ENCODE measurements at regions not wholly inside any gene's neighbourhood (a gene's known extent, or its start where the extent isn't known, plus 50 kb on each side); places are given as distances from the start of the nearest gene placed in this dataset.

DNA sequence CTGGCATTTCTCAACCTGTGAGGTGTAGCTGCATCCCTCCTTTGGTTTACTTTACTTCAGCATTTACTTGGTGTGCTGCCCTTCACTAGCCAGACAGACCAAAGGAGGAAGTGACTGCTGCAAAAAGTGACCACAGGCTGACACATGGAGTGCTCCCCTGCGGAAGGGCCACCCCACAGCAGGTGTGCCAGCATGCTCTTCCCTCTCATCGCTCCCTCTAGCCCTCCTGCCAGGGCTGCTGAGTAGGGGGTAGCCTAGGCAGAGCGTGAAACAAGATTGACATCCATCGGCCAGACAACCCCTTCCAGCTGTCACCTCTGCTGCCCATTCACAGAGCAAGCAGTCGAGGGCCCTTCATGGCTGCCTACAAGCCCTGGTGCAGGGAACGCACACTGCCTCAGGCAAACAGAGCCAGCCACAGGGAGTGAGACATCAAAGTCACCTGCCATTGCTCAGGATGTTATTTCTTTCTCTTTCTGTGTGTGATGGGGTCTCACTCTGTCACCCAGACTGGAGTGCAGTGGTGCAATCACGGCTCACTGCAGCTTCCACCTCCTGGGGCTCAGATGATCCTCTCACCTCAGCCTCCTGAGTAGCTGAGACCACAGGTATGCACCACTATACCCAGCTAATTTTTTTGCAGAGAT is 102.0 kb upstream of the RPS6KA2 start:
- no peak for DNase-seq (ENCODE audit: low read depth)
- TF ChIP-seq, protein P1, sequence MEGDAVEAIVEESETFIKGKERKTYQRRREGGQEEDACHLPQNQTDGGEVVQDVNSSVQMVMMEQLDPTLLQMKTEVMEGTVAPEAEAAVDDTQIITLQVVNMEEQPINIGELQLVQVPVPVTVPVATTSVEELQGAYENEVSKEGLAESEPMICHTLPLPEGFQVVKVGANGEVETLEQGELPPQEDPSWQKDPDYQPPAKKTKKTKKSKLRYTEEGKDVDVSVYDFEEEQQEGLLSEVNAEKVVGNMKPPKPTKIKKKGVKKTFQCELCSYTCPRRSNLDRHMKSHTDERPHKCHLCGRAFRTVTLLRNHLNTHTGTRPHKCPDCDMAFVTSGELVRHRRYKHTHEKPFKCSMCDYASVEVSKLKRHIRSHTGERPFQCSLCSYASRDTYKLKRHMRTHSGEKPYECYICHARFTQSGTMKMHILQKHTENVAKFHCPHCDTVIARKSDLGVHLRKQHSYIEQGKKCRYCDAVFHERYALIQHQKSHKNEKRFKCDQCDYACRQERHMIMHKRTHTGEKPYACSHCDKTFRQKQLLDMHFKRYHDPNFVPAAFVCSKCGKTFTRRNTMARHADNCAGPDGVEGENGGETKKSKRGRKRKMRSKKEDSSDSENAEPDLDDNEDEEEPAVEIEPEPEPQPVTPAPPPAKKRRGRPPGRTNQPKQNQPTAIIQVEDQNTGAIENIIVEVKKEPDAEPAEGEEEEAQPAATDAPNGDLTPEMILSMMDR (conservative IDR thresholded peaks at IDR 0.05; ENCODE audit: low read depth, low read length) = no peak
- H3K4me3 ChIP-seq (ENCODE audit: low read depth, low read length) = no peak overlapping the region

DNA sequence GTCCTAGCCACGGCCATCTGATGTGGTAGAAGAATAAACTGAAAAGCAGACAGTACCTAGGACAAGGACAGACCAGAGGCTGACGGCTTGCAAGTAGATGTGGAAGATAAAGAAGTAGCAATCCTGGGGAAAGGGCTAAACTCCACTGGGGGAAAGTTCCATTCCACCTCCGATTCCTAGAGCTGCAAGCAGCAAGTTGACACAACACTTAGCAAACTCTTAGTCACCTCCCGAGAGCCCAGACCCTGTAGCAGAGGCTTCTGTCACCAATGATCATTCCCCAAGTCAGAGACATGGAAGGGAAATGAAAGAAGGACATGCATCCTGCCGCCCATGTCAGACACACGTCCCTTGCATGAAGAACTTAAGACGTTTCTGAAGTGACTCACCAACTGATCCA is 99.2 kb upstream of the RPS6KA2 start:
- no peak overlapping the region for H3K4me3 ChIP-seq (ENCODE audit: low read depth, low read length)
- DNase-seq (ENCODE audit: low read depth) = no peak
- TF ChIP-seq, protein P1 (conservative IDR thresholded peaks at IDR 0.05; ENCODE audit: low read depth, low read length) = no peak

DNA sequence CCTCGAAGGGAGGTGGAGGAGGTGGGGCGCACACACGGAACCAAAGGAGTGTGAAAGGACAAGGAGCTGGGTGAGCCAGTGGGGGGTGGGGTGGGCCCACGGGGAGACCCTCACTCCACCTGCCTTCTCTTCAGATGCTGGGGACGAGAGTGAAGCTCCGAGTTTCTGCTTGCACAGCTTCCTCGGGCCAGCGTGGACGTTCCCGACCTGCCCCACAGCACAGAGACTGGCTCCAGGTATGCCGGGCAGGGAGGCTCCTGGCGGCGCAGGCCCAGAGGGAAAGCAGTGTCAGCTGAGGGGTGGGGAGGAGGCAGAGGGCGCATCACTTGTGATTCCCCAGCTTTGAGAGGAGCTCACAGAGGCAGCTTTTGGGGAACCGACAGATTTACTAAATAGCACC is 98.5 kb upstream of the RPS6KA2 start:
- TF ChIP-seq, protein P1 (conservative IDR thresholded peaks at IDR 0.05; ENCODE audit: low read depth, low read length) = no peak
- H3K4me3 ChIP-seq (ENCODE audit: low read depth, low read length) = no peak overlapping the region
- no peak for DNase-seq (ENCODE audit: low read depth)

DNA sequence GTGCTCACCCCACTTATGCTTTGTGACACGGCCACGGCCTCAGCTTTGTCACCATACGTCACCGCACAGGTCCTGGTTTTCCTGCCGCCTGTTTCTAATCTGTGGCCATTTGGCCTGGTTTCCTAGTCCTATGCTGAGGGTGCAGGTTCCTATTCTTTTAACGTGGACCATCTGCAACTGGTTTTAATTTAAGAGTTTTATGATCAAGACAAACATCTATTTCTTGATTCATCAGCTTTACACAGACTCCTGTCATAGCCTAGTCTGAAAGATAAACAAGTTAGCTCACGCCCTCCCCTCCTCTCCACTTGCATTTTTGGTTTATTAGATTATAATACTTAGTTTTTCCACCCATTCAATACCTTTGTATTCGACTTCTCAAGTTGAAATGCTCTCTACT is 97.5 kb upstream of the RPS6KA2 start:
- no peak overlapping the region for H3K4me3 ChIP-seq (ENCODE audit: low read depth, low read length)
- TF ChIP-seq, protein P1 (conservative IDR thresholded peaks at IDR 0.05; ENCODE audit: low read depth, low read length) = no peak
- no peak for DNase-seq (ENCODE audit: low read depth)

DNA sequence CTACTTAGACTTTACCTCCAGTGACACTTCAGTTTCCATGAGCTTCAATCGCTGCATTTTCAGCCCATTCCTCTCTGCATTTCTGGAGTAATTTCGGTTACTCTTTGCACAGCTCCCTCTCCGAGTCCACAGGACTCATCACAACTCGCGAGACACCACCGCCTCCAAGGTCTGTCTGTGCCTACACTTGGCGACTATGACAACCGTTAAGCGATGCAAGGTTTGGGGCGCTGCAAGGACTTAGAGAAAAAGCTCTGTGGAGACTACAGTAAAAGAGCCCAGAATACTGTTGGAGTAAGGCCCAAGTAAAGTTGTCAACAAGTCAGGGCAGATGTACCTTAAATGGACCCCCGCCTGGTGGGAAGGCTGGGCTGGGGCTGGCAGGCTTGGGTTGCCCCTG is 95.7 kb upstream of the RPS6KA2 start:
- no peak for DNase-seq (ENCODE audit: low read depth)
- H3K4me3 ChIP-seq (ENCODE audit: low read depth, low read length) = no peak overlapping the region
- TF ChIP-seq, protein P1 (conservative IDR thresholded peaks at IDR 0.05; ENCODE audit: low read depth, low read length) = no peak

DNA sequence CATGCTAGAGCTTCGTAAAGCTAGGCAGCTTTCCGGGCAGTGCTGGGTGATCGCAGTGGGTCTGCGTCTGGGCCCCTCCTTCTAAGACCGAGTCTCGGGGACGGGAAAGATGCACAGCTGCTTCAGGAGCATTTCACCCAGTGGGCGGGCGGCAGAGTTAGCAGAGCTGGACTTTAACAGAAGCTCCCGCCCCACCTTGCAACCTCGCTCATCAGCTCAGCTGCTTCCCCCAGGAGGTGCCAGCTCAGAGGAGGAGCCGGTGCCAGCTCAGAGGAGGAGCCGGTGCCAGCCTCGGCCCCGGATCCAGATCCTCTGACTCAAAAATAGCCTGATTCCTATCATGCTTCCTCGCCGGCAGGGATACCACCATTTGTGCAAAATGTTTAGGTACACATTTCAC is 94.5 kb upstream of the RPS6KA2 start:
- no peak overlapping the region for H3K4me3 ChIP-seq (ENCODE audit: low read depth, low read length)
- TF ChIP-seq, protein P1 (conservative IDR thresholded peaks at IDR 0.05; ENCODE audit: low read depth, low read length) = no peak
- no peak for DNase-seq (ENCODE audit: low read depth)

DNA sequence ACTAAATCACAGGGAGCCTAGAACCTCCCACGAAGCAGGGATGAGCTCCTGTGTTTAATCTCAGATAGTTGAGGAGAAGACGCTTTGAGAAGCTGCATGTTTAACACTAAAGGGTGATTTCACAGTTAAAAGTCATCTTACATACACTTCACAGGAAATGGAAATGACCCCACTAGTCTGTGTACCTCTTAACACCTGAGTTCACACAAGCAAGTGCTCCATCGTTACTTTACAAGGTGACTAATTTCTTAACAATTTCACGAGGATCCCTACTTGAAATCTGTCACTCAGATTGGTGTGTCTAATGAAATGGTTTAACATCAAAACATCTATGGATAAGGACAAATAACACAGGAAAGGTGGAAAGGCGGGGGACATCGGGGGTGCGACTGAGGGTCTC is 93.8 kb upstream of the RPS6KA2 start:
- no peak overlapping the region for H3K4me3 ChIP-seq (ENCODE audit: low read depth, low read length)
- no peak for DNase-seq (ENCODE audit: low read depth)
- TF ChIP-seq, protein P1 (conservative IDR thresholded peaks at IDR 0.05; ENCODE audit: low read depth, low read length) = no peak
